ENCODE measurements at regions not wholly inside any gene's neighbourhood (a gene's known extent, or its start where the extent isn't known, plus 50 kb on each side); places are given as distances from the start of the nearest gene placed in this dataset.
"Not testable (repeated sequence)": the region's sequence is repeated elsewhere in the genome, so short reads cannot be mapped to it uniquely, and the experiment has no call there.

GRCh38 chr14:25828562-25828961, 769.3 kb downstream of the NOVA1 start:
- no peak overlapping the region for H3K4me3 ChIP-seq (ENCODE audit: low read depth, low read length)
- DNase-seq (ENCODE audit: low read depth), result no peak
- no peak for TF ChIP-seq CTCF (IDR thresholded peaks at IDR 0.05; ENCODE audit: insufficient read depth, low read depth, low read length)

GRCh38 chr14:25826105-25826504, 771.7 kb downstream of the NOVA1 start:
- no peak for DNase-seq (ENCODE audit: low read depth)
- TF ChIP-seq CTCF (IDR thresholded peaks at IDR 0.05; ENCODE audit: insufficient read depth, low read depth, low read length), result no peak
- H3K4me3 ChIP-seq (ENCODE audit: low read depth, low read length), result no peak overlapping the region

GRCh38 chr14:25820368-25820767, 770.4 kb upstream of the STXBP6 start:
- no peak overlapping the region for H3K4me3 ChIP-seq (ENCODE audit: low read depth, low read length)
- no peak for TF ChIP-seq CTCF (IDR thresholded peaks at IDR 0.05; ENCODE audit: insufficient read depth, low read depth, low read length)
- no peak for DNase-seq (ENCODE audit: low read depth)

- not testable (repeated sequence) for H3K4me3 ChIP-seq (ENCODE audit: low read depth, low read length); DNase-seq (ENCODE audit: low read depth)
Observed at GRCh38 chr14:25814622-25815021, 764.7 kb upstream of the STXBP6 start.

- no peak for TF ChIP-seq CTCF (IDR thresholded peaks at IDR 0.05; ENCODE audit: insufficient read depth, low read depth, low read length)
Observed at GRCh38 chr14:25803386-25804018, 753.6 kb upstream of the STXBP6 start.

GRCh38 chr14:25800841-25801240, 750.9 kb upstream of the STXBP6 start:
- no peak for TF ChIP-seq CTCF (IDR thresholded peaks at IDR 0.05; ENCODE audit: insufficient read depth, low read depth, low read length)
- no peak overlapping the region for H3K4me3 ChIP-seq (ENCODE audit: low read depth, low read length)
- no peak for DNase-seq (ENCODE audit: low read depth)

More at GRCh38 chr14:25803386-25804018, 753.6 kb upstream of the STXBP6 start:
- DNase-seq (ENCODE audit: low read depth), result no peak
- H3K4me3 ChIP-seq (ENCODE audit: low read depth, low read length), result no peak overlapping the region

- TF ChIP-seq CTCF (IDR thresholded peaks at IDR 0.05; ENCODE audit: insufficient read depth, low read depth, low read length), result no peak
- no peak for DNase-seq (ENCODE audit: low read depth)
- H3K4me3 ChIP-seq (ENCODE audit: low read depth, low read length), result no peak overlapping the region
Observed at GRCh38 chr14:25788252-25788651, 738.3 kb upstream of the STXBP6 start.
